D341Med (cell line): ENCODE measurements at regions not wholly inside any gene's neighbourhood (a gene's known extent, or its start where the extent isn't known, plus 50 kb on each side); places are given as distances from the start of the nearest gene placed in this dataset.

Source experiments
- DNase-seq: peaks from one replicate; pipeline ENCODE4 v3.0.0; 2012; ENCODE audit warnings: low spot score

- DNase-seq = no peak
These were observed 92.7 kb upstream of the SLC38A2 start for GRCh38 chr12:46465307-46465706.

GRCh38 chr12:46464863-46465262 is 92.3 kb upstream of the SLC38A2 start:
- DNase-seq = no peak

GRCh38 chr12:46462641-46463355 is 90.2 kb upstream of the SLC38A2 start:
- DNase-seq = no peak

- DNase-seq = no peak
These were observed 89.5 kb upstream of the SLC38A2 start for GRCh38 chr12:46461907-46462640.

- DNase-seq = no peak
These were observed 88.9 kb upstream of the SLC38A2 start for GRCh38 chr12:46461459-46461858.

GRCh38 chr12:46460682-46461210 is 88.2 kb upstream of the SLC38A2 start:
- no peak for DNase-seq

- DNase-seq = no peak
These were observed 87.4 kb upstream of the SLC38A2 start for GRCh38 chr12:46459861-46460545.

GRCh38 chr12:46459111-46459510 is 86.5 kb upstream of the SLC38A2 start:
- DNase-seq = no peak

- DNase-seq = no peak
These were observed 86.0 kb upstream of the SLC38A2 start for GRCh38 chr12:46458500-46459102.

- DNase-seq = no peak
These were observed 85.4 kb upstream of the SLC38A2 start for GRCh38 chr12:46457958-46458357.

- no peak for DNase-seq
These were observed 84.1 kb upstream of the SLC38A2 start for GRCh38 chr12:46456356-46457334.

GRCh38 chr12:46455648-46456352 is 83.2 kb upstream of the SLC38A2 start:
- no peak for DNase-seq

GRCh38 chr12:46454981-46455380 is 82.4 kb upstream of the SLC38A2 start:
- no peak for DNase-seq

GRCh38 chr12:46453428-46453827 is 80.9 kb upstream of the SLC38A2 start:
- no peak for DNase-seq

GRCh38 chr12:46452776-46453175 is 80.2 kb upstream of the SLC38A2 start:
- DNase-seq = no peak

- DNase-seq = no peak
These were observed 79.6 kb upstream of the SLC38A2 start for GRCh38 chr12:46452061-46452615.

GRCh38 chr12:46451276-46452021 is 78.9 kb upstream of the SLC38A2 start:
- no peak for DNase-seq

- no peak for DNase-seq
These were observed 77.7 kb upstream of the SLC38A2 start for GRCh38 chr12:46450279-46450748.

GRCh38 chr12:46449856-46450255 is 77.3 kb upstream of the SLC38A2 start:
- no peak for DNase-seq
